ENCODE measurements at regions not wholly inside any gene's neighbourhood (a gene's known extent, or its start where the extent isn't known, plus 50 kb on each side); places are given as distances from the start of the nearest gene placed in this dataset.

- H3K4me1 Mint-ChIP-seq: no peaks in the 10 kb centered on the region
- intact Hi-C loops (cut with micrococcal nuclease): no loop called here
- 42% methylated on average over 4 of the region's 7 CpGs for WGBS (ENCODE audit: insufficient coverage)
Observed at GRCh38 chr10:44640429-44640828, 255.5 kb upstream of the CXCL12 start.

GRCh38 chr10:44647473-44647872 is 262.6 kb upstream of the CXCL12 start:
- Histone ChIP-seq H3K27me3 (replicated peaks in 1 of 4; ENCODE audit: control extremely low read depth in 1 of 4, control insufficient read depth in 3 of 4, insufficient read depth in 4 of 4, low read length in 3 of 4) (no peaks in the 10 kb centered on the region), H3K9ac (ENCODE audit: low read length) (no peak overlapping the region), H3K4me2 (replicated peaks; ENCODE audit: low read depth, low read length, poor library complexity, severe bottlenecking) (no peak overlapping the region), H3K4me3 (ENCODE audit: control extremely low read depth in 1 of 5, extremely low read depth in 1 of 5, insufficient read depth in 1 of 5, low read depth in 2 of 5, low read length in 4 of 5) (no peak overlapping the region), H3K27ac (ENCODE audit: low read length in 2 of 2) (no peak overlapping the region), H2AFZ (ENCODE audit: insufficient read depth, low read depth, low read length, poor library complexity, severe bottlenecking) (no peak overlapping the region), H3K79me2 (ENCODE audit: control insufficient read depth, insufficient read depth, low read length) (no peaks in the 10 kb centered on the region), H4K20me1 (ENCODE audit: control insufficient read depth, insufficient read depth, low read length, poor library complexity, severe bottlenecking) (no peaks in the 10 kb centered on the region), H3K4me1 (ENCODE audit: control insufficient read depth in 2 of 2, insufficient read depth in 2 of 2, low read length in 2 of 2) (no peaks in the 10 kb centered on the region), H3K36me3 (replicated peaks in 1 of 2; ENCODE audit: control extremely low read depth in 1 of 2, control insufficient read depth in 1 of 2, extremely low read depth in 1 of 2, insufficient read depth in 2 of 2, low read length in 1 of 2) (no peaks in the 10 kb centered on the region), H3K9me3 (ENCODE audit: control extremely low read depth in 1 of 3, control insufficient read depth in 2 of 3, insufficient read depth in 1 of 3, low read length in 2 of 3) (no peaks in the 10 kb centered on the region)
- POLR2A ChIA-PET: no interaction called here
- 74% methylated on average over 2 of the region's 2 CpGs for WGBS (ENCODE audit: insufficient coverage)
- no peak for TF ChIP-seq EZH2 (IDR thresholded peaks at IDR 0.05; ENCODE audit: borderline replicate concordance, insufficient read depth, low read depth, low read length, poor library complexity, severe bottlenecking)
- TF ChIP-seq CTCF (IDR thresholded peaks at IDR 0.05): no peak
- no peaks in the 10 kb centered on the region for H3K27me3 Mint-ChIP-seq
- CTCF ChIA-PET: no interaction called here
- no peak for DNase-seq
- no peak overlapping the region for H3K27ac Mint-ChIP-seq
- intact Hi-C loops (cut with micrococcal nuclease): no loop called here
- no peak for ATAC-seq (ENCODE audit: low read depth)
- H3K4me3 Mint-ChIP-seq: no peak overlapping the region
- peaks cover 3% of the 10 kb centered on the region for H3K9me3 Mint-ChIP-seq (ENCODE audit: insufficient read depth)
- no peaks in the 10 kb centered on the region for H3K4me1 Mint-ChIP-seq

More at GRCh38 chr10:44640429-44640828, 255.5 kb upstream of the CXCL12 start:
- H3K36me3 ChIP-seq (replicated peaks in 1 of 2; ENCODE audit: control extremely low read depth in 1 of 2, control insufficient read depth in 1 of 2, extremely low read depth in 1 of 2, insufficient read depth in 2 of 2, low read length in 1 of 2): no peaks in the 10 kb centered on the region
- TF ChIP-seq CTCF (IDR thresholded peaks at IDR 0.05) (no peak), EZH2 (IDR thresholded peaks at IDR 0.05; ENCODE audit: borderline replicate concordance, insufficient read depth, low read depth, low read length, poor library complexity, severe bottlenecking) (no peak)
- H3K27ac ChIP-seq (ENCODE audit: low read length in 2 of 2): no peak overlapping the region
- H3K4me1 ChIP-seq (ENCODE audit: control insufficient read depth in 2 of 2, insufficient read depth in 2 of 2, low read length in 2 of 2): no peaks in the 10 kb centered on the region
- DNase-seq: no peak
- CTCF ChIA-PET: no interaction called here
- H3K4me2 ChIP-seq (replicated peaks; ENCODE audit: low read depth, low read length, poor library complexity, severe bottlenecking): no peak overlapping the region
- H3K27me3 ChIP-seq (replicated peaks in 1 of 4; ENCODE audit: control extremely low read depth in 1 of 4, control insufficient read depth in 3 of 4, insufficient read depth in 4 of 4, low read length in 3 of 4): no peaks in the 10 kb centered on the region
- no peaks in the 10 kb centered on the region for H3K9me3 ChIP-seq (ENCODE audit: control extremely low read depth in 1 of 3, control insufficient read depth in 2 of 3, insufficient read depth in 1 of 3, low read length in 2 of 3)
- H3K79me2 ChIP-seq (ENCODE audit: control insufficient read depth, insufficient read depth, low read length): no peaks in the 10 kb centered on the region
- no peak overlapping the region for H2AFZ ChIP-seq (ENCODE audit: insufficient read depth, low read depth, low read length, poor library complexity, severe bottlenecking)
- no peak overlapping the region for H3K9ac ChIP-seq (ENCODE audit: low read length)
- ATAC-seq (ENCODE audit: low read depth): no peak
- no peak overlapping the region for H3K4me3 ChIP-seq (ENCODE audit: control extremely low read depth in 1 of 5, extremely low read depth in 1 of 5, insufficient read depth in 1 of 5, low read depth in 2 of 5, low read length in 4 of 5)
- peaks cover 5% of the 10 kb centered on the region for H3K9me3 Mint-ChIP-seq (ENCODE audit: insufficient read depth)
- no peak overlapping the region for H3K27ac Mint-ChIP-seq
- no peaks in the 10 kb centered on the region for H3K27me3 Mint-ChIP-seq
- no peak overlapping the region for H3K4me3 Mint-ChIP-seq
- H4K20me1 ChIP-seq (ENCODE audit: control insufficient read depth, insufficient read depth, low read length, poor library complexity, severe bottlenecking): no peaks in the 10 kb centered on the region
- POLR2A ChIA-PET: no interaction called here

Data from B cell (primary cell).